ENCODE measurements at regions not wholly inside any gene's neighbourhood (a gene's known extent, or its start where the extent isn't known, plus 50 kb on each side); places are given as distances from the start of the nearest gene placed in this dataset.

DNA sequence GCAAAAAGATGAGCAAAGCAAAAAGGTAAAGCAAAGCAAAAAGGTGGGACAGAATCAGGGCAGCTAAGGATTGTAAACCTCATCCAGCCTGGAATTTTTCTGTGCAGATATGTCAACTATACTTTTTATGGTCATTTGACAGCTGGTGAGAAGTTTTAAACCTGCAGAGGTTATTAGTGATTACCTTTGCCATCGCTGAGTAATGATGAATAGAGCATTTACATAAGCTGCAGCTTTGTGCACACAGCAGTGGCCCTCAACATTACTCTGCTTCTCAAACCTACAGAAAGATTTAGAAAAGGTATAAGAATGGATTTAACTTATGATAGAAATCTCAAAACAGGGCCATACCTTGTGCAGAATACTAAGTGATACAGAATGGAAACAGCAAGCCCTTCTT, 54.5 kb upstream of the C4orf54 start:
- DNase-seq: no peak

GRCh38 chr4:99711657-99712056, 54.0 kb upstream of the C4orf54 start:
- no peak for DNase-seq

DNA sequence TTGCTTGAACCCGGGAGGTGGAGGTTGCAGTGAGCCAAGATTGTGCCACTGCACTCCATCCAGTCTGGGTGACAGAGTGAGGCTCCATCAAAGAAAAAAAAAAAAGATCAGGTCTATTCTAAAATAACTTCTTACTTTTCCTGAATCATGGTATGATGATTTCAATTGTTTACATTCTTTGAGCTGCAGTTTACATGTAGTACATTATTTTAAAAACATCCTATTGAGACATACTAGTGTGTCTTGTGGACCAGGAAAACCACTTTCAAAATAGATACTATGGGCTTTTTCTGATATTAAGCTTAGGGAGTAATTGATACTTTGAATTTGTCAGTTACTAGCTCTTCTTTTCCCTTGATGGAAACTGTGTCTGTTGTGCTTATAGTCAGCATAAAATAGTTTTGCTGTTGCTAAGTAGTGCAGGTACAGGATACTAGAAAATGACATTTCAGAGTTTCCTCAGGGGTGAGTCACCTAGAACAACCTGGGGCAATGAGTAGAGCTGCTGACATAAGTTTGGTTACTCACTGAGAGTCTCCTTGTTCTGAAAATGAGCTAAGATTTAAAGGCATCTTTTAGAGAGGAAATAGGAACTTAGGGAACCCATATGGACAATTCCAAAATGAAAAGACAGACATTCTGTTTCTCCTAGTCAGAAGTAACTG, 53.2 kb upstream of the C4orf54 start:
- DNase-seq: no peak

- no peak for DNase-seq
Observed at GRCh38 chr4:99710020-99710419, 52.4 kb upstream of the C4orf54 start.

- no peak for DNase-seq
Observed at GRCh38 chr4:99708551-99708950, 50.9 kb upstream of the C4orf54 start.
